ENCODE measurements at regions not wholly inside any gene's neighbourhood (a gene's known extent, or its start where the extent isn't known, plus 50 kb on each side); places are given as distances from the start of the nearest gene placed in this dataset.

DNA sequence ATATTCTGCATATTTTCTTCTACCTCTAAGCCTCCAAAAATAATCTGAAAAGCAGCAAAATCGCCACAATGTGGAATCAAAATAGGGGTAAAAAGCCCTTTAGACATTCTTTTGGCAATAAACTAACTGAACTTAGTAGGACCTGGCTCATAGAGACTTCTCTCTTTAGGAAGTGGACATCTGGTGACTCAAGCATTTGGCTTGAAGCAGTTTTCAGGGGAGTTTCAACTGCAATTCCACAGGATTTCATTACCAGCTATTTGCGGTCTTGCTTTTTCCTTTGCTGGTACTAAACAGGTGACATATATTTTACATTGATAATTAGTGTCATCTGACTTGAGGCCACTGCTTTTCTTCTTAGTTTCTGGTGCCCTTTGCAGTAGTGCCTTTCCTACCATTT lies 173.2 kb upstream of the FBN2 start:
- ATAC-seq (ENCODE audit: low read depth) (no peak), DNase-seq (no peak)
- Histone ChIP-seq H2BK20ac (ENCODE audit: low read depth, low read length) (no peak overlapping the region), H3K4ac (ENCODE audit: low read depth, low read length) (no peak overlapping the region), H3K79me1 (ENCODE audit: low read depth in 1 of 2, low read length in 2 of 2) (no peaks in the 10 kb centered on the region), H2BK15ac (ENCODE audit: low read depth, low read length) (no peak overlapping the region), H3K18ac (ENCODE audit: low read depth, low read length) (no peak overlapping the region), H3K4me2 (ENCODE audit: low read depth, low read length) (no peak overlapping the region), H2BK5ac (ENCODE audit: low read depth, low read length, poor library complexity, severe bottlenecking) (no peak overlapping the region), H3K56ac (ENCODE audit: extremely low read depth, insufficient read depth, low read length) (no peak overlapping the region), H3K4me1 (ENCODE audit: control insufficient read depth, insufficient read depth, low read length) (no peaks in the 10 kb centered on the region), H4K8ac (ENCODE audit: low read depth in 2 of 2, low read length in 2 of 2) (no peak overlapping the region), H3K36me3 (ENCODE audit: control insufficient read depth, insufficient read depth, low read length) (no peaks in the 10 kb centered on the region), H3K9ac (ENCODE audit: low read depth, low read length) (no peak overlapping the region), H2AFZ (replicated peaks; ENCODE audit: low read length, poor library complexity) (no peak overlapping the region), H4K20me1 (ENCODE audit: insufficient read depth, low read length) (no peaks in the 10 kb centered on the region), H2AK5ac (ENCODE audit: low read depth, low read length) (no peak overlapping the region), H3K27me3 (ENCODE audit: control insufficient read depth, insufficient read depth, low read length) (no peaks in the 10 kb centered on the region), H3K9me1 (ENCODE audit: insufficient read depth, low read length) (no peaks in the 10 kb centered on the region), H3K27ac (ENCODE audit: insufficient read depth, low read length) (no peak overlapping the region), H2BK120ac (ENCODE audit: low read depth, low read length) (no peak overlapping the region), H3K23ac (ENCODE audit: low read depth, low read length) (no peak overlapping the region), H4K91ac (ENCODE audit: insufficient read depth, low read depth, low read length) (no peak overlapping the region), H3K4me3 (ENCODE audit: insufficient read depth, low read depth, low read length) (no peak overlapping the region), H2AK9ac (replicated peaks; ENCODE audit: low read depth, low read length, poor library complexity) (no peak overlapping the region), H3K9me3 (ENCODE audit: control insufficient read depth, insufficient read depth, low read length) (no peaks in the 10 kb centered on the region), H3K14ac (replicated peaks; ENCODE audit: low read depth, low read length) (no peak overlapping the region), H4K5ac (ENCODE audit: low read depth, low read length) (no peak overlapping the region)
- no CpG with 5 or more reads among the region's 2 CpGs for WGBS, 2 experiments (ENCODE audit: extremely low coverage in 2 of 2, insufficient read length in 1 of 2)
- ChIA-PET POLR2A (ENCODE audit: unreplicated experiment) (interaction anchor here (0.6 kb wide), 1 partner anchor 52 kb away, joined by 3 read pairs; no protein-coding TSS in a partner anchor), CTCF (no interaction called here)
- TF ChIP-seq RCOR1 (IDR thresholded peaks at IDR 0.05; ENCODE audit: insufficient replicate concordance, low read length), result no peak
- TF ChIP-seq FOS (IDR thresholded peaks at IDR 0.05; ENCODE audit: low read depth, low read length), result no peak
- TF ChIP-seq, protein P1, sequence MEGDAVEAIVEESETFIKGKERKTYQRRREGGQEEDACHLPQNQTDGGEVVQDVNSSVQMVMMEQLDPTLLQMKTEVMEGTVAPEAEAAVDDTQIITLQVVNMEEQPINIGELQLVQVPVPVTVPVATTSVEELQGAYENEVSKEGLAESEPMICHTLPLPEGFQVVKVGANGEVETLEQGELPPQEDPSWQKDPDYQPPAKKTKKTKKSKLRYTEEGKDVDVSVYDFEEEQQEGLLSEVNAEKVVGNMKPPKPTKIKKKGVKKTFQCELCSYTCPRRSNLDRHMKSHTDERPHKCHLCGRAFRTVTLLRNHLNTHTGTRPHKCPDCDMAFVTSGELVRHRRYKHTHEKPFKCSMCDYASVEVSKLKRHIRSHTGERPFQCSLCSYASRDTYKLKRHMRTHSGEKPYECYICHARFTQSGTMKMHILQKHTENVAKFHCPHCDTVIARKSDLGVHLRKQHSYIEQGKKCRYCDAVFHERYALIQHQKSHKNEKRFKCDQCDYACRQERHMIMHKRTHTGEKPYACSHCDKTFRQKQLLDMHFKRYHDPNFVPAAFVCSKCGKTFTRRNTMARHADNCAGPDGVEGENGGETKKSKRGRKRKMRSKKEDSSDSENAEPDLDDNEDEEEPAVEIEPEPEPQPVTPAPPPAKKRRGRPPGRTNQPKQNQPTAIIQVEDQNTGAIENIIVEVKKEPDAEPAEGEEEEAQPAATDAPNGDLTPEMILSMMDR (conservative IDR thresholded peaks at IDR 0.05; ENCODE audit: low read depth, low read length), result no peak
- TF ChIP-seq CEBPB (IDR thresholded peaks at IDR 0.05; ENCODE audit: low read depth, low read length), result no peak
- no peak for TF ChIP-seq MAFK (IDR thresholded peaks at IDR 0.05; ENCODE audit: low read depth, low read length)
- TF ChIP-seq, protein P2, sequence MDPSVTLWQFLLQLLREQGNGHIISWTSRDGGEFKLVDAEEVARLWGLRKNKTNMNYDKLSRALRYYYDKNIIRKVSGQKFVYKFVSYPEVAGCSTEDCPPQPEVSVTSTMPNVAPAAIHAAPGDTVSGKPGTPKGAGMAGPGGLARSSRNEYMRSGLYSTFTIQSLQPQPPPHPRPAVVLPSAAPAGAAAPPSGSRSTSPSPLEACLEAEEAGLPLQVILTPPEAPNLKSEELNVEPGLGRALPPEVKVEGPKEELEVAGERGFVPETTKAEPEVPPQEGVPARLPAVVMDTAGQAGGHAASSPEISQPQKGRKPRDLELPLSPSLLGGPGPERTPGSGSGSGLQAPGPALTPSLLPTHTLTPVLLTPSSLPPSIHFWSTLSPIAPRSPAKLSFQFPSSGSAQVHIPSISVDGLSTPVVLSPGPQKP (IDR thresholded peaks at IDR 0.05; ENCODE audit: borderline replicate concordance, low read depth, low read length), result no peak
- no peak for TF ChIP-seq MXI1 (IDR thresholded peaks at IDR 0.05; ENCODE audit: borderline replicate concordance, low read depth, low read length)
- TF ChIP-seq BHLHE40 (IDR thresholded peaks at IDR 0.05; ENCODE audit: low read depth, low read length), result no peak
- no peak for TF ChIP-seq MAZ (IDR thresholded peaks at IDR 0.05; ENCODE audit: borderline replicate concordance, low read depth, low read length)
- TF ChIP-seq, protein P3, sequence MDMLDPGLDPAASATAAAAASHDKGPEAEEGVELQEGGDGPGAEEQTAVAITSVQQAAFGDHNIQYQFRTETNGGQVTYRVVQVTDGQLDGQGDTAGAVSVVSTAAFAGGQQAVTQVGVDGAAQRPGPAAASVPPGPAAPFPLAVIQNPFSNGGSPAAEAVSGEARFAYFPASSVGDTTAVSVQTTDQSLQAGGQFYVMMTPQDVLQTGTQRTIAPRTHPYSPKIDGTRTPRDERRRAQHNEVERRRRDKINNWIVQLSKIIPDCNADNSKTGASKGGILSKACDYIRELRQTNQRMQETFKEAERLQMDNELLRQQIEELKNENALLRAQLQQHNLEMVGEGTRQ (IDR thresholded peaks at IDR 0.05; ENCODE audit: low read depth, low read length), result no peak
- TF ChIP-seq RAD21 (IDR thresholded peaks at IDR 0.05; ENCODE audit: low read length), result no peak
- no peak for TF ChIP-seq RFX5 (IDR thresholded peaks at IDR 0.05; ENCODE audit: low read depth, low read length)
- no peak for TF ChIP-seq POLR2A (IDR thresholded peaks at IDR 0.05; ENCODE audit: low read depth, low read length)
- TF ChIP-seq CHD1 (IDR thresholded peaks at IDR 0.05; ENCODE audit: low read depth, low read length), result no peak
- no peak for TF ChIP-seq SMC3 (IDR thresholded peaks at IDR 0.05; ENCODE audit: low read depth, low read length)
- no peak for TF ChIP-seq NFE2L2 (IDR thresholded peaks at IDR 0.05; ENCODE audit: low read depth, low read length)
- BruUV-seq (replicated peaks), result no TSS peak
- dilution Hi-C loops (cut with HindIII; ENCODE audit: low sequenced_read_pairs, unreplicated experiment) (no loop called here), in situ Hi-C loops (cut with MboI; ENCODE audit: low sequenced_read_pairs) (no loop called here), intact Hi-C loops (cut with micrococcal nuclease) (no loop called here)
